Liver (tissue), 8 donors: ENCODE measurements at regions not wholly inside any gene's neighbourhood (a gene's known extent, or its start where the extent isn't known, plus 50 kb on each side); places are given as distances from the start of the nearest gene placed in this dataset.

Source experiments
- DNase-seq: peaks from one replicate; pipeline ENCODE4 v3.0.0-alpha.2; 2017; ENCODE audit warnings: low spot score
- H3K27ac ChIP-seq, 2 donors: one replicate each; pipeline ENCODE4 v1.7.0; 2013; ENCODE audit warnings: inconsistent platforms in 2 of 2, low read length in 2 of 2, control low read depth in 1 of 2, low read depth in 1 of 2, mild to moderate bottlenecking in 1 of 2
- H3K27me3 ChIP-seq, 4 donors: one replicate each; pipeline versions ENCODE4 v1.6.1 to v1.7.0; 2013; ENCODE audit warnings: low read length in 3 of 4, inconsistent platforms in 1 of 4, mild to moderate bottlenecking in 1 of 4, moderate library complexity in 1 of 4; ENCODE audit not compliant: control insufficient read depth in 4 of 4, insufficient read depth in 4 of 4
- H3K36me3 ChIP-seq, 4 donors: one replicate each; pipeline versions ENCODE4 v1.6.1 to v1.7.0; 2013; ENCODE audit warnings: low read length in 3 of 4, mild to moderate bottlenecking in 3 of 4, low read depth in 1 of 4, moderate library complexity in 1 of 4; ENCODE audit not compliant: control insufficient read depth in 4 of 4, insufficient read depth in 3 of 4
- H3K4me1 ChIP-seq, 4 donors: one replicate each; pipeline versions ENCODE4 v1.6.1 to v1.7.0; 2013; ENCODE audit warnings: low read length in 3 of 4, mild to moderate bottlenecking in 3 of 4, moderate library complexity in 1 of 4; ENCODE audit not compliant: control insufficient read depth in 4 of 4, insufficient read depth in 4 of 4
- H3K4me3 ChIP-seq, 3 donors: one replicate each; pipeline versions ENCODE4 v1.6.1 to v1.7.0; 2013; ENCODE audit warnings: low read length in 3 of 3, control low read depth in 1 of 3, low read depth in 1 of 3, mild to moderate bottlenecking in 1 of 3
- H3K9ac ChIP-seq, 2 donors: one replicate each; pipeline ENCODE4 v1.7.0; 2013; ENCODE audit warnings: low read length in 2 of 2, mild to moderate bottlenecking in 2 of 2, moderate library complexity in 2 of 2, control low read depth in 1 of 2, low read depth in 1 of 2
- H3K9me3 ChIP-seq, 4 donors: one replicate each; pipeline versions ENCODE4 v1.6.1 to v1.7.0; 2013; ENCODE audit warnings: low read length in 3 of 4; ENCODE audit not compliant: control insufficient read depth in 4 of 4
- EGR1 ChIP-seq, 2 donors: IDR thresholded peaks; 2 replicates each; pipeline ENCODE4 v1.6.1; 2016 to 2018; ENCODE audit warnings: antibody characterized with exemption in 2 of 2, low read depth in 2 of 2
- FOXA1 ChIP-seq: IDR thresholded peaks from 2 replicates; pipeline ENCODE4 v1.6.1; 2016; ENCODE audit warnings: antibody characterized with exemption
- FOXA2 ChIP-seq: IDR thresholded peaks from 2 replicates; pipeline ENCODE4 v1.6.1; 2016; ENCODE audit warnings: antibody characterized with exemption
- HNF4A ChIP-seq, 2 donors: conservative IDR thresholded peaks; 2 replicates each; pipeline ENCODE4 v1.6.1; 2016; ENCODE audit warnings: antibody characterized with exemption in 2 of 2, mild to moderate bottlenecking in 2 of 2
- HNF4G ChIP-seq: IDR thresholded peaks from 2 replicates; pipeline ENCODE4 v1.6.1; 2016; ENCODE audit warnings: antibody characterized with exemption
- JUND ChIP-seq, 2 donors: IDR thresholded peaks; 2 replicates each; pipeline ENCODE4 v1.6.1; 2016; ENCODE audit warnings: antibody characterized with exemption in 2 of 2
- NR2F2 ChIP-seq: IDR thresholded peaks from 2 replicates; pipeline ENCODE4 v1.6.1; 2016; ENCODE audit warnings: antibody characterized with exemption
- RXRA ChIP-seq, 2 donors: IDR thresholded peaks; 2 replicates each; pipeline ENCODE4 v1.6.1; 2017 to 2018; ENCODE audit warnings: antibody characterized with exemption in 2 of 2, mild to moderate bottlenecking in 1 of 2
- YY1 ChIP-seq: IDR thresholded peaks from 2 replicates; pipeline ENCODE4 v1.6.1; 2016; ENCODE audit warnings: antibody characterized with exemption, mild to moderate bottlenecking
- WGBS: extraction: QIAGEN DNeasy Blood & Tissue Kit; methylation state at CpG from one replicate; pipeline ENCODE4 v1.1.7; 2013; 5-methylcytosine and 5-hydroxymethylcytosine counted together
- TF ChIP-seq, protein P1 (sequence below): fragments of 150-350 bp; IDR thresholded peaks from 2 replicates; pipeline ENCODE4 v1.5.1; 2017; ENCODE audit warnings: improper control_type of control experiment, low read depth, low read length; ENCODE audit not compliant: missing input control
- TF ChIP-seq, protein P2 (sequence below): IDR thresholded peaks from 2 replicates; pipeline ENCODE4 v1.6.1; 2016; ENCODE audit warnings: antibody characterized with exemption
- TF ChIP-seq, protein P3 (sequence below): IDR thresholded peaks from 2 replicates; pipeline ENCODE4 v1.6.1; 2016; ENCODE audit warnings: antibody characterized with exemption
- TF ChIP-seq, protein P4 (sequence below): IDR thresholded peaks from 2 replicates; pipeline ENCODE4 v1.6.1; 2016; ENCODE audit warnings: antibody characterized with exemption, mild to moderate bottlenecking
- donor health status: healthy.
- donor health status: healthy.
- donor health status: healthy.
- donor health status: healthy.
- donor health status: healthy.

DNA sequence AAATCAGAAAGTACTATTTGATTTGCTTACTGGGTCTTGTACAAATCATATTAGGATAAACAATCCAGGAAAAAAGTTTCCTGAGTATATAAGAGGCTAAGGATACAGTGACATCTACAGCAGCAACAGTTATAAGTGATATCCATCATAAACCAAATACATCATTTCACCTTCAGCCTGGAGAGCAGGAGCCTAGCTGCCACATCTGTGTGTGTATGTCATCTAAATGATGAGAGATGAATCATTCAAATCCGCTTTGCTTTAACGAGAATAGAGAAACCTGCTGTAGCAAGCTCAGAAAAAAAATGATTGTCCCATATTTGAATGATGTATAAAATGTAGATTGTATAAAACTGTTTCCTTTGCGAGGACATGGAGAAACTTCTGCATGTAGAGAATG is 841.4 kb downstream of the SI start (continued):
- TF ChIP-seq EGR1 (IDR thresholded peaks at IDR 0.05; ENCODE audit: low read depth in 2 of 2): no peak

DNA sequence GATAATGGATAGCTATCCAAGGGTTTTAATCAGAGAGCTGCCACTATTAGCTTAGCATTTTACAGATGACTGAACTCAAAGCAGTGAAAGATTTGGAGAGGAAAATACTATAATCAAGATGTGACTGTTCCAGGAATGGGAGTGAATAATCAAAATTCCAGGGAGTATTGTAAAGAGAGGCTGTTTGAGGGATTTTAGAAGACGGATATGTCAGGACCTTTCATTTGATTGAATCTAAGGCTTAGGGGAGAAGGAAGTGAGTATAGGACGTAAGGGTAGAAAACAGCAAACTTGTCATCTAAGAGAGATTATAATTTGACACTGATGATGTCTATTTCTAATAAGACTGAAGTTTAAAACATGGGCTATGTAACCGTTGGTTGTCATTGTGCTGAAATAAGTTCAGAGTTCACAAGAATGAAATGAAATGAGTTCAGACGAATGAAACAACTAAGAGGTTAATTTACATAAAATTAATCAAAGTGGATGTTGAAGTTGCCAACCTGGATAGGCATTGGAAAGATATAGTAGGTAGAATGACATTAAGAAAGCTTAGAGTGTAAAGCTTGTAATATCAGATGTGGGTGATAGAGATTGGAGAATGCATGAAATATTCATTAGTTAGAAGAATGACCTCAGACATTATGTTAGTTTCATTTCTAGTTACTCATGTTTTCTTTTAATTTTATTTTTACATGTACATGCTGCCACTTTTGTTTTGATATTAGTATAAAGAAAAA is 842.8 kb downstream of the SI start:
- DNase-seq: no peak
- Histone ChIP-seq H3K9ac (no peak overlapping the region), H3K27ac (no peak overlapping the region)

More for the DNA sequence above, 842.8 kb downstream of the SI start:
- H3K9me3 ChIP-seq: no peaks in the 10 kb centered on the region
- no peaks in the 10 kb centered on the region for H3K4me1 ChIP-seq
- no peaks in the 10 kb centered on the region for H3K36me3 ChIP-seq
- no peaks in the 10 kb centered on the region for H3K27me3 ChIP-seq
- no peak for TF ChIP-seq EGR1 (IDR thresholded peaks at IDR 0.05; ENCODE audit: low read depth in 2 of 2)
- TF ChIP-seq JUND (IDR thresholded peaks at IDR 0.05): no peak
- TF ChIP-seq YY1: no peak
- TF ChIP-seq, protein P1, sequence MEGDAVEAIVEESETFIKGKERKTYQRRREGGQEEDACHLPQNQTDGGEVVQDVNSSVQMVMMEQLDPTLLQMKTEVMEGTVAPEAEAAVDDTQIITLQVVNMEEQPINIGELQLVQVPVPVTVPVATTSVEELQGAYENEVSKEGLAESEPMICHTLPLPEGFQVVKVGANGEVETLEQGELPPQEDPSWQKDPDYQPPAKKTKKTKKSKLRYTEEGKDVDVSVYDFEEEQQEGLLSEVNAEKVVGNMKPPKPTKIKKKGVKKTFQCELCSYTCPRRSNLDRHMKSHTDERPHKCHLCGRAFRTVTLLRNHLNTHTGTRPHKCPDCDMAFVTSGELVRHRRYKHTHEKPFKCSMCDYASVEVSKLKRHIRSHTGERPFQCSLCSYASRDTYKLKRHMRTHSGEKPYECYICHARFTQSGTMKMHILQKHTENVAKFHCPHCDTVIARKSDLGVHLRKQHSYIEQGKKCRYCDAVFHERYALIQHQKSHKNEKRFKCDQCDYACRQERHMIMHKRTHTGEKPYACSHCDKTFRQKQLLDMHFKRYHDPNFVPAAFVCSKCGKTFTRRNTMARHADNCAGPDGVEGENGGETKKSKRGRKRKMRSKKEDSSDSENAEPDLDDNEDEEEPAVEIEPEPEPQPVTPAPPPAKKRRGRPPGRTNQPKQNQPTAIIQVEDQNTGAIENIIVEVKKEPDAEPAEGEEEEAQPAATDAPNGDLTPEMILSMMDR: no peak
- TF ChIP-seq, protein P2, sequence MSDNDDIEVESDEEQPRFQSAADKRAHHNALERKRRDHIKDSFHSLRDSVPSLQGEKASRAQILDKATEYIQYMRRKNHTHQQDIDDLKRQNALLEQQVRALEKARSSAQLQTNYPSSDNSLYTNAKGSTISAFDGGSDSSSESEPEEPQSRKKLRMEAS: no peak
- TF ChIP-seq HNF4A (conservative IDR thresholded peaks at IDR 0.05): no peak
- TF ChIP-seq FOXA1: no peak
- TF ChIP-seq RXRA (IDR thresholded peaks at IDR 0.05): no peak
- no peak for TF ChIP-seq NR2F2
- TF ChIP-seq, protein P3, sequence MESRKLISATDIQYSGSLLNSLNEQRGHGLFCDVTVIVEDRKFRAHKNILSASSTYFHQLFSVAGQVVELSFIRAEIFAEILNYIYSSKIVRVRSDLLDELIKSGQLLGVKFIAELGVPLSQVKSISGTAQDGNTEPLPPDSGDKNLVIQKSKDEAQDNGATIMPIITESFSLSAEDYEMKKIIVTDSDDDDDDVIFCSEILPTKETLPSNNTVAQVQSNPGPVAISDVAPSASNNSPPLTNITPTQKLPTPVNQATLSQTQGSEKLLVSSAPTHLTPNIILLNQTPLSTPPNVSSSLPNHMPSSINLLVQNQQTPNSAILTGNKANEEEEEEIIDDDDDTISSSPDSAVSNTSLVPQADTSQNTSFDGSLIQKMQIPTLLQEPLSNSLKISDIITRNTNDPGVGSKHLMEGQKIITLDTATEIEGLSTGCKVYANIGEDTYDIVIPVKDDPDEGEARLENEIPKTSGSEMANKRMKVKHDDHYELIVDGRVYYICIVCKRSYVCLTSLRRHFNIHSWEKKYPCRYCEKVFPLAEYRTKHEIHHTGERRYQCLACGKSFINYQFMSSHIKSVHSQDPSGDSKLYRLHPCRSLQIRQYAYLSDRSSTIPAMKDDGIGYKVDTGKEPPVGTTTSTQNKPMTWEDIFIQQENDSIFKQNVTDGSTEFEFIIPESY: no peak
- no peak for TF ChIP-seq FOXA2
- TF ChIP-seq HNF4G: no peak
- TF ChIP-seq, protein P4, sequence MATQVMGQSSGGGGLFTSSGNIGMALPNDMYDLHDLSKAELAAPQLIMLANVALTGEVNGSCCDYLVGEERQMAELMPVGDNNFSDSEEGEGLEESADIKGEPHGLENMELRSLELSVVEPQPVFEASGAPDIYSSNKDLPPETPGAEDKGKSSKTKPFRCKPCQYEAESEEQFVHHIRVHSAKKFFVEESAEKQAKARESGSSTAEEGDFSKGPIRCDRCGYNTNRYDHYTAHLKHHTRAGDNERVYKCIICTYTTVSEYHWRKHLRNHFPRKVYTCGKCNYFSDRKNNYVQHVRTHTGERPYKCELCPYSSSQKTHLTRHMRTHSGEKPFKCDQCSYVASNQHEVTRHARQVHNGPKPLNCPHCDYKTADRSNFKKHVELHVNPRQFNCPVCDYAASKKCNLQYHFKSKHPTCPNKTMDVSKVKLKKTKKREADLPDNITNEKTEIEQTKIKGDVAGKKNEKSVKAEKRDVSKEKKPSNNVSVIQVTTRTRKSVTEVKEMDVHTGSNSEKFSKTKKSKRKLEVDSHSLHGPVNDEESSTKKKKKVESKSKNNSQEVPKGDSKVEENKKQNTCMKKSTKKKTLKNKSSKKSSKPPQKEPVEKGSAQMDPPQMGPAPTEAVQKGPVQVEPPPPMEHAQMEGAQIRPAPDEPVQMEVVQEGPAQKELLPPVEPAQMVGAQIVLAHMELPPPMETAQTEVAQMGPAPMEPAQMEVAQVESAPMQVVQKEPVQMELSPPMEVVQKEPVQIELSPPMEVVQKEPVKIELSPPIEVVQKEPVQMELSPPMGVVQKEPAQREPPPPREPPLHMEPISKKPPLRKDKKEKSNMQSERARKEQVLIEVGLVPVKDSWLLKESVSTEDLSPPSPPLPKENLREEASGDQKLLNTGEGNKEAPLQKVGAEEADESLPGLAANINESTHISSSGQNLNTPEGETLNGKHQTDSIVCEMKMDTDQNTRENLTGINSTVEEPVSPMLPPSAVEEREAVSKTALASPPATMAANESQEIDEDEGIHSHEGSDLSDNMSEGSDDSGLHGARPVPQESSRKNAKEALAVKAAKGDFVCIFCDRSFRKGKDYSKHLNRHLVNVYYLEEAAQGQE: no peak
- H3K4me3 ChIP-seq: no peak overlapping the region
- 71% methylated on average over 4 of the region's 4 CpGs for WGBS
